PFSK-1 (cell line): ENCODE measurements at regions not wholly inside any gene's neighbourhood (a gene's known extent, or its start where the extent isn't known, plus 50 kb on each side); places are given as distances from the start of the nearest gene placed in this dataset.

Experiments used
- FOXP2 ChIP-seq: optimal IDR thresholded peaks from 2 replicates; pipeline ENCODE3; 2011; ENCODE audit warnings: borderline replicate concordance, control low read depth, inconsistent platforms; ENCODE audit not compliant: insufficient read depth; ENCODE audit errors: extremely low read length, extremely low read depth
- POLR2AphosphoS5 ChIP-seq: IDR thresholded peaks from 2 replicates; pipeline ENCODE4 v1.6.1; 2012; ENCODE audit warnings: low read depth, mild to moderate bottlenecking, control low read depth, low read length, moderate library complexity
- SIN3A ChIP-seq: IDR thresholded peaks from 2 replicates; pipeline ENCODE4 v1.6.1; 2012; ENCODE audit warnings: mild to moderate bottlenecking, low read length, moderate library complexity, borderline replicate concordance; ENCODE audit not compliant: insufficient read depth
- TAF1 ChIP-seq: IDR thresholded peaks from 2 replicates; pipeline ENCODE4 v1.6.1; 2012; ENCODE audit warnings: low read length, control low read depth, borderline replicate concordance; ENCODE audit not compliant: insufficient read depth
- TF ChIP-seq, protein P1 (sequence below), 2 experiments: IDR thresholded peaks; 2 replicates each; pipeline versions ENCODE4 v1.6.1 to v1.8.0; 2011 to 2012; ENCODE audit warnings: low read depth in 2 of 2, low read length in 2 of 2, control low read depth in 1 of 2, inconsistent platforms in 1 of 2, mild to moderate bottlenecking in 1 of 2, moderate library complexity in 1 of 2; ENCODE audit not compliant: insufficient read depth in 1 of 2

- no peak for TF ChIP-seq TAF1
- no peak for TF ChIP-seq SIN3A
- TF ChIP-seq FOXP2: no peak
Observed at GRCh38 chr1:221071777-221072176, 192.5 kb downstream of the HLX start.

GRCh38 chr1:221072214-221072613, 193.0 kb downstream of the HLX start:
- TF ChIP-seq POLR2AphosphoS5: no peak
- TF ChIP-seq SIN3A: no peak
- TF ChIP-seq, protein P1, sequence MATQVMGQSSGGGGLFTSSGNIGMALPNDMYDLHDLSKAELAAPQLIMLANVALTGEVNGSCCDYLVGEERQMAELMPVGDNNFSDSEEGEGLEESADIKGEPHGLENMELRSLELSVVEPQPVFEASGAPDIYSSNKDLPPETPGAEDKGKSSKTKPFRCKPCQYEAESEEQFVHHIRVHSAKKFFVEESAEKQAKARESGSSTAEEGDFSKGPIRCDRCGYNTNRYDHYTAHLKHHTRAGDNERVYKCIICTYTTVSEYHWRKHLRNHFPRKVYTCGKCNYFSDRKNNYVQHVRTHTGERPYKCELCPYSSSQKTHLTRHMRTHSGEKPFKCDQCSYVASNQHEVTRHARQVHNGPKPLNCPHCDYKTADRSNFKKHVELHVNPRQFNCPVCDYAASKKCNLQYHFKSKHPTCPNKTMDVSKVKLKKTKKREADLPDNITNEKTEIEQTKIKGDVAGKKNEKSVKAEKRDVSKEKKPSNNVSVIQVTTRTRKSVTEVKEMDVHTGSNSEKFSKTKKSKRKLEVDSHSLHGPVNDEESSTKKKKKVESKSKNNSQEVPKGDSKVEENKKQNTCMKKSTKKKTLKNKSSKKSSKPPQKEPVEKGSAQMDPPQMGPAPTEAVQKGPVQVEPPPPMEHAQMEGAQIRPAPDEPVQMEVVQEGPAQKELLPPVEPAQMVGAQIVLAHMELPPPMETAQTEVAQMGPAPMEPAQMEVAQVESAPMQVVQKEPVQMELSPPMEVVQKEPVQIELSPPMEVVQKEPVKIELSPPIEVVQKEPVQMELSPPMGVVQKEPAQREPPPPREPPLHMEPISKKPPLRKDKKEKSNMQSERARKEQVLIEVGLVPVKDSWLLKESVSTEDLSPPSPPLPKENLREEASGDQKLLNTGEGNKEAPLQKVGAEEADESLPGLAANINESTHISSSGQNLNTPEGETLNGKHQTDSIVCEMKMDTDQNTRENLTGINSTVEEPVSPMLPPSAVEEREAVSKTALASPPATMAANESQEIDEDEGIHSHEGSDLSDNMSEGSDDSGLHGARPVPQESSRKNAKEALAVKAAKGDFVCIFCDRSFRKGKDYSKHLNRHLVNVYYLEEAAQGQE (IDR thresholded peaks at IDR 0.05; ENCODE audit: insufficient read depth in 1 of 2, low read depth in 2 of 2, low read length in 2 of 2): no peak
- no peak for TF ChIP-seq FOXP2

GRCh38 chr1:221074332-221074731, 195.1 kb downstream of the HLX start:
- TF ChIP-seq POLR2AphosphoS5: no peak
- TF ChIP-seq FOXP2: no peak
- TF ChIP-seq SIN3A: no peak

DNA sequence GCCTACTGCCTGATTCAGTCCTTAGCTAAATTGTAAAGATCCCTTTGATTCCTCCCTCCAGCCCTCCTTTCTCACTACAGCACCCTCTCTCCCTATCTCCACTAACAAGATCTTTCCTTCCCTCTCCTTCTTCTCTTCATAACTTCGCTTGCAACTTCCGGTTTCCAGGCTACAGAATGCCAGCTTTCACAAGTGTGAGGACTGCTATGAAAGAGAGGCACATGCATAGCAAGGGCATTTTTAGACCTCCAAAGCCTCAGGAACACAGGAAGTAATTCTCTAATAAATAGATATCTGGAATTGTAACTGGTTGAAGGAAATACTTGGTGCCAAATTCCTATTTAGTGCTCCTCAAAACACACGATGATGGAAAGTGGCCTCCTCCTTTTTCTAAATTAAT, 196.7 kb downstream of the HLX start:
- TF ChIP-seq SIN3A (no peak), TAF1 (no peak), FOXP2 (no peak), POLR2AphosphoS5 (no peak)
- TF ChIP-seq, protein P1 (IDR thresholded peaks at IDR 0.05; ENCODE audit: insufficient read depth in 1 of 2, low read depth in 2 of 2, low read length in 2 of 2): no peak

GRCh38 chr1:221076391-221076811, 197.2 kb downstream of the HLX start:
- TF ChIP-seq SIN3A: no peak
- no peak for TF ChIP-seq POLR2AphosphoS5
- TF ChIP-seq, protein P1 (IDR thresholded peaks at IDR 0.05; ENCODE audit: insufficient read depth in 1 of 2, low read depth in 2 of 2, low read length in 2 of 2): no peak
- no peak for TF ChIP-seq FOXP2
- TF ChIP-seq TAF1: no peak

DNA sequence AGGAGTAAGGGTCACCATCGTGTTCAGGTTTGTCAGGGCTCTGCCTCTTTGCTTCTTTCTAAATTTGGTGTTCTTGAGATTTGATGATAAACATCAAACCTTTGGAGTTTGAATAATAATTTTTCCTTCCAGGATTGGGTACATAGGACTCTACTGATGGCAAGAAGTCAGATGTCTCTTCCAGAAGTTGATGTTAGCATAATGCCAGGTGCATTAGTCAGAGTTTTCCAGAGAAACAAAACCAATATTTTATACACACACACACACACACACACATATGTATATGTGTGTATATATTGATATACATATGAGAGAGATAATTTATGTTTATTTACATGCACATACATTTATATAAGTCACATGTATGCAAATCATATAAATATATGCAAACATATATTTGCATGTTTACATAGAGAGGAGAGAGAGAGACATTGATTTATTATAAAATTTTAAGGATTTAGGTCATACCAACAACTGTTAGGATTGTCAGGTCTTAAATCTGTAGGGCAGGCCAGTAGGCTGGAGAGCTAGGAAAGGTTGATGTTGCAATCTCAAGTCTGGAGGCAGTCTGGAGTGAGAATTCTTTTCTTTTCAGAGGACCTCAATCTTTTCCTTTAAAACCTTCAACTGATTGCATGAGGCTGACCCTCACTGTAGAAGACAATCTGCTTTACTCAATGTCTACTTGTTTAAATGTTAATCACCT, 199.2 kb downstream of the HLX start:
- TF ChIP-seq TAF1 (no peak), FOXP2 (no peak), SIN3A (no peak), POLR2AphosphoS5 (no peak)
- TF ChIP-seq, protein P1 (IDR thresholded peaks at IDR 0.05; ENCODE audit: insufficient read depth in 1 of 2, low read depth in 2 of 2, low read length in 2 of 2): no peak
